ENCODE measurements at regions not wholly inside any gene's neighbourhood (a gene's known extent, or its start where the extent isn't known, plus 50 kb on each side); places are given as distances from the start of the nearest gene placed in this dataset.

DNA sequence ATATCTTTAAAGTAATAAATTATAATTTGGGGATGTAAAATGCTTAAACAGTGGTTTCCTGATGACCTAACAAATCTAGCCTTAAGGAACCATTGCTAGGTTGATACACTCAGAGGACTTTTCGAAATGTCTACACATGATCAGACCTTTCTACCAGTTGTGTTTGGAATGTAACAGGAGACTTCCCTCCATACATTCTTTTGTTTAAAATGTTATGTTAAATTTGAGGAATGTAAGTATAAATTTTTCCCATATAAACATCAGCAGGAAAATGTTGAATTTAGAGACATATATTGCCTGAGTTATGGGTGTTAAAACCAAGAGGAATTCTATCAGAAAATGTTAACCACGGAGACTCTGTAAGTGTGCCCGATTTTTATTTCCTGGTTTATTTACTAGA is 190.6 kb upstream of the SPRY1 start:
- intact Hi-C loops (cut with DNase I; ENCODE audit: low total_unique reads): no loop called here
- Histone ChIP-seq H3K4me3 (no peak overlapping the region), H3K36me3 (no peaks in the 10 kb centered on the region), H3K4me1 (no peaks in the 10 kb centered on the region), H3K27ac (no peak overlapping the region), H3K27me3 (no peaks in the 10 kb centered on the region), H3K9me3 (no peaks in the 10 kb centered on the region)
- no peak for DNase-seq
- TF ChIP-seq, protein P1, sequence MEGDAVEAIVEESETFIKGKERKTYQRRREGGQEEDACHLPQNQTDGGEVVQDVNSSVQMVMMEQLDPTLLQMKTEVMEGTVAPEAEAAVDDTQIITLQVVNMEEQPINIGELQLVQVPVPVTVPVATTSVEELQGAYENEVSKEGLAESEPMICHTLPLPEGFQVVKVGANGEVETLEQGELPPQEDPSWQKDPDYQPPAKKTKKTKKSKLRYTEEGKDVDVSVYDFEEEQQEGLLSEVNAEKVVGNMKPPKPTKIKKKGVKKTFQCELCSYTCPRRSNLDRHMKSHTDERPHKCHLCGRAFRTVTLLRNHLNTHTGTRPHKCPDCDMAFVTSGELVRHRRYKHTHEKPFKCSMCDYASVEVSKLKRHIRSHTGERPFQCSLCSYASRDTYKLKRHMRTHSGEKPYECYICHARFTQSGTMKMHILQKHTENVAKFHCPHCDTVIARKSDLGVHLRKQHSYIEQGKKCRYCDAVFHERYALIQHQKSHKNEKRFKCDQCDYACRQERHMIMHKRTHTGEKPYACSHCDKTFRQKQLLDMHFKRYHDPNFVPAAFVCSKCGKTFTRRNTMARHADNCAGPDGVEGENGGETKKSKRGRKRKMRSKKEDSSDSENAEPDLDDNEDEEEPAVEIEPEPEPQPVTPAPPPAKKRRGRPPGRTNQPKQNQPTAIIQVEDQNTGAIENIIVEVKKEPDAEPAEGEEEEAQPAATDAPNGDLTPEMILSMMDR (IDR thresholded peaks at IDR 0.05): no peak

DNA sequence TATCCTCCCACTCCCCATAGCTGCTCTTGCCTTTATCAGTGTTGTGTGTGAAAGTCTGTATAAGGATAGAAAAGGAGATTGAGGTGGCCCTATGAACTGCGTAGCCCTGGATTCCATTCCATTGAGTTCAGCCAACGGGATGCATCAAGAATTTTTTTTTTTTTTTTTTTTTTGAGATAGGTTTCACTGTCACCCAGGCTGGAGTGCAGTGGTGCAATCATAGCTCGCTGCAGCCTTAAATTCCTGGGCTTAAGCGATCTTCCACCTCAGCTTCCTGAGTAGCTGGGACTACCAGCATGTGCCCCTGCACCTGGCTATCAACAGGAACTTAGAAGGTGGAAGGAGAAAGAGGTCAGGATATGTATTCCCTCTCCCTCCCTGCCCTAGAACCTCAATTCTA is 187.2 kb upstream of the SPRY1 start:
- Histone ChIP-seq H3K4me3 (no peak overlapping the region), H3K36me3 (no peaks in the 10 kb centered on the region), H3K9me3 (no peaks in the 10 kb centered on the region), H3K27me3 (no peaks in the 10 kb centered on the region), H3K27ac (no peak overlapping the region), H3K4me1 (peaks cover 0 to 19% (median 4%) of the 10 kb centered on the region in 4 donors)
- intact Hi-C loops (cut with DNase I; ENCODE audit: low total_unique reads): no loop called here
- no peak for DNase-seq
- TF ChIP-seq, protein P1 (IDR thresholded peaks at IDR 0.05): no peak

DNA sequence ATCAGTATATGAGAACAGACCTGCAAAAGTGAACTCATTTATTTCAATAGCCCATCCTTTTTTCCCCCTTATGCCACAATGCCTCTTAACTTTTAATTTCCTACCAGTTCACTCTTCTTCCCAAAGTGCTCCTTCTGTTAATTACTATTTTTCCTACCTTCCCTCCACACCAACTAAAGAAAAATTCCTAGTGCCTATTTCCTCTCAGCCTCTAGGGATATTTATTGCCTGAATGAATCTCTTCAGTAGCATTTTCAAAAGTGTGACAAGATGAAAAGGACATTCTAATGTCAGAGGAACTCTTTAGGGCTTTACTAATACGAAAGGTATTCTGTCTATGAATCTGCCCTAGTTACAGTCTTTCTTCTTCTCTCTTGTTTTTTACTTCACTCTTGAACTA is 181.1 kb upstream of the SPRY1 start:
- TF ChIP-seq, protein P1 (IDR thresholded peaks at IDR 0.05): no peak
- no peak for DNase-seq
- no peaks in the 10 kb centered on the region for H3K27me3 ChIP-seq
- peaks cover 0 to 50% (median 9%) of the 10 kb centered on the region in 4 donors for H3K4me1 ChIP-seq
- intact Hi-C loops (cut with DNase I; ENCODE audit: low total_unique reads): no loop called here
- no peaks in the 10 kb centered on the region for H3K36me3 ChIP-seq
- H3K9me3 ChIP-seq: no peaks in the 10 kb centered on the region
- H3K27ac ChIP-seq: no peak overlapping the region
- no peak overlapping the region for H3K4me3 ChIP-seq

- H3K36me3 ChIP-seq: no peaks in the 10 kb centered on the region
- no peaks in the 10 kb centered on the region for H3K27me3 ChIP-seq
- H3K4me1 ChIP-seq: peaks cover 0 to 56% (median 11%) of the 10 kb centered on the region in 4 donors
- no peaks in the 10 kb centered on the region for H3K9me3 ChIP-seq
- no peak overlapping the region for H3K4me3 ChIP-seq
- no peak overlapping the region for H3K27ac ChIP-seq
- intact Hi-C loops (cut with DNase I; ENCODE audit: low total_unique reads): no loop called here
- TF ChIP-seq, protein P1 (IDR thresholded peaks at IDR 0.05): no peak
- DNase-seq: no peak
These were observed 180.1 kb upstream of the SPRY1 start for GRCh38 chr4:123216543-123216942.

DNA sequence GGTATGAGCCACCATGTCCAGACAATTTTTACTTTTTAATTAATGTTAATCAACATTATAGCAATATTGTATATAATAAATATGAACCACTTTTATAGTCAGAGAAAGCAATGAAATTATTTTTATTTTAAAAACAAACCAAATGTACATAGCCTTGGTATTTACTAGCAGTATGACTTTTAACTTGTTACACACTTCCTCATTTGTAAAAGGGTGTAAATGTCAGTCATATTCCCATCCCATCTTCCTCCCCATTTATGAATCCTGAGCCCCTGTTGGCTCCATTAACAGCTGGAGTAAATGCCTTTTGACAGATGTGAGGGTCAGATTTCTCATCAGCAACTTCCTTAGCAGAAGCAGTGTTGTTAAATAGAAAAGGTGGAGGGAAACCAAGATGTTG is 179.6 kb upstream of the SPRY1 start:
- Histone ChIP-seq H3K4me3 (no peak overlapping the region), H3K27me3 (no peaks in the 10 kb centered on the region), H3K36me3 (no peaks in the 10 kb centered on the region), H3K27ac (peak overlapping the region in 1 of 2 donors; percentile 35), H3K4me1 (peaks cover 0 to 57% (median 14%) of the 10 kb centered on the region in 4 donors), H3K9me3 (no peaks in the 10 kb centered on the region)
- no peak for DNase-seq
- TF ChIP-seq, protein P1 (IDR thresholded peaks at IDR 0.05): no peak
- intact Hi-C loops (cut with DNase I; ENCODE audit: low total_unique reads): no loop called here

- intact Hi-C loops (cut with DNase I; ENCODE audit: low total_unique reads): no loop called here
- no peaks in the 10 kb centered on the region for H3K27me3 ChIP-seq
- no peak for DNase-seq
- no peaks in the 10 kb centered on the region for H3K9me3 ChIP-seq
- peak overlapping the region; percentile 14 to 35 for H3K27ac ChIP-seq
- TF ChIP-seq, protein P1 (IDR thresholded peaks at IDR 0.05): no peak
- H3K4me1 ChIP-seq: peaks cover 0 to 57% (median 12%) of the 10 kb centered on the region in 4 donors
- H3K4me3 ChIP-seq: no peak overlapping the region
- no peaks in the 10 kb centered on the region for H3K36me3 ChIP-seq
These were observed 178.9 kb upstream of the SPRY1 start for GRCh38 chr4:123217664-123218063.
